ENCODE measurements at regions not wholly inside any gene's neighbourhood (a gene's known extent, or its start where the extent isn't known, plus 50 kb on each side); places are given as distances from the start of the nearest gene placed in this dataset.

DNA sequence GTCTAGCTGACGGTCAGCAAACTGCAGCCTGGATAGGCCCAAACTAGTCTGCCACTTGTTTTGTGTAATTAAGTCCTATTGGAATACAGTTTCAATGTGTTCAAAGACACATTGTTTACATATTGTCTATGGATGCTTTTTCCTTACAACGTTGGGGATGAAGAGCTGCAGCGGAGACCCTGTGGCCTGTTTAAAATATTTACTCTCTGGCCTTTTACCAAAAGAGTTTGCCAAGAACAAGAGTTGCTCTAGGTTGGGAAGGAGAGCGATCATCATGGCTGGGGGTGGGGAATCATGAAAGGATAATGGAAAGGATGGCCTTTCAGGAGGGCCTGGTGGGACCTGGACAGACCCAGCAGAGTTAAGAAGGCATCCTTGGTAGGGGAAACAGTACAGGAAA, 274.9 kb upstream of the ZFHX3 start:
- Histone ChIP-seq H3K4me3 (no peak overlapping the region), H3K36me3 (no peaks in the 10 kb centered on the region), H3K4me1 (no peaks in the 10 kb centered on the region), H3K27me3 (no peaks in the 10 kb centered on the region), H3K9me3 (no peaks in the 10 kb centered on the region), H3K27ac (no peak overlapping the region)
- TF ChIP-seq POLR2A (IDR thresholded peaks at IDR 0.05) (no peak), POLR2AphosphoS5 (IDR thresholded peaks at IDR 0.05) (no peak), EP300 (IDR thresholded peaks at IDR 0.05; ENCODE audit: low read depth) (no peak)
- TF ChIP-seq, protein P1, sequence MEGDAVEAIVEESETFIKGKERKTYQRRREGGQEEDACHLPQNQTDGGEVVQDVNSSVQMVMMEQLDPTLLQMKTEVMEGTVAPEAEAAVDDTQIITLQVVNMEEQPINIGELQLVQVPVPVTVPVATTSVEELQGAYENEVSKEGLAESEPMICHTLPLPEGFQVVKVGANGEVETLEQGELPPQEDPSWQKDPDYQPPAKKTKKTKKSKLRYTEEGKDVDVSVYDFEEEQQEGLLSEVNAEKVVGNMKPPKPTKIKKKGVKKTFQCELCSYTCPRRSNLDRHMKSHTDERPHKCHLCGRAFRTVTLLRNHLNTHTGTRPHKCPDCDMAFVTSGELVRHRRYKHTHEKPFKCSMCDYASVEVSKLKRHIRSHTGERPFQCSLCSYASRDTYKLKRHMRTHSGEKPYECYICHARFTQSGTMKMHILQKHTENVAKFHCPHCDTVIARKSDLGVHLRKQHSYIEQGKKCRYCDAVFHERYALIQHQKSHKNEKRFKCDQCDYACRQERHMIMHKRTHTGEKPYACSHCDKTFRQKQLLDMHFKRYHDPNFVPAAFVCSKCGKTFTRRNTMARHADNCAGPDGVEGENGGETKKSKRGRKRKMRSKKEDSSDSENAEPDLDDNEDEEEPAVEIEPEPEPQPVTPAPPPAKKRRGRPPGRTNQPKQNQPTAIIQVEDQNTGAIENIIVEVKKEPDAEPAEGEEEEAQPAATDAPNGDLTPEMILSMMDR (IDR thresholded peaks at IDR 0.05), result no peak
- 41 to 69% methylated on average over 4 of the region's 4 CpGs for WGBS, 2 donors (ENCODE audit: low coverage in 1 of 2)
- in situ Hi-C loops (cut with MboI; ENCODE audit: low pct_ligation_motif_present in 1 of 4, low pct_unique_long_range_greater_than_20kb in 1 of 4, low sequenced_read_pairs in 3 of 4), result no loop called here
- DNase-seq, result no peak
- intact Hi-C loops (cut with DNase I; ENCODE audit: low total_unique reads), result no loop called here

DNA sequence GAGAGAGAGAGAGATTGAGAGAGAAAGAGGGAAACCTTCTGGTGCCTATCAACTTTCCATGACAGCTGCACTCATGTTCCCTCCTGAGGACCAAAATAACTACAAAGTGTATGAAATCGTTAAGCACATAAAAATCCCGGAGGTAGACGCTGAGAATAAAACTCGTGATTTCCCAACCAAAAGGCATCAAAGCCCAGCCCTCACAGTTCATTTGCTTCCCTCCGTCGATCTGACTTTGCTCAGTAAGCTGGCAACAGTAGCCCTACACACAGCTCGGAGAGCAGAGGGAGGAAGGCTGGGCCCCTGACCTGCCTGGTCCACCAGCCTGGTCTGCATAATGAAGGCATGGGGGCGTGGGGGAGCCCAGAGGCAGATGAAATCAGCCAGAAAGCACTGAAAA, 273.9 kb upstream of the ZFHX3 start:
- in situ Hi-C loops (cut with MboI; ENCODE audit: low pct_ligation_motif_present in 1 of 4, low pct_unique_long_range_greater_than_20kb in 1 of 4, low sequenced_read_pairs in 3 of 4), result no loop called here
- H3K9me3 ChIP-seq, result no peaks in the 10 kb centered on the region
- 66 to 86% methylated on average over 8 of the region's 8 CpGs for WGBS, 2 donors (ENCODE audit: low coverage in 1 of 2)
- H3K27me3 ChIP-seq, result no peaks in the 10 kb centered on the region
- no peaks in the 10 kb centered on the region for H3K36me3 ChIP-seq
- no peak overlapping the region for H3K27ac ChIP-seq
- intact Hi-C loops (cut with DNase I; ENCODE audit: low total_unique reads), result no loop called here
- no peak overlapping the region for H3K4me3 ChIP-seq
- no peaks in the 10 kb centered on the region for H3K4me1 ChIP-seq
- no peak for TF ChIP-seq POLR2A (IDR thresholded peaks at IDR 0.05)
- TF ChIP-seq POLR2AphosphoS5 (IDR thresholded peaks at IDR 0.05), result no peak
- no peak for TF ChIP-seq EP300 (IDR thresholded peaks at IDR 0.05; ENCODE audit: low read depth)
- TF ChIP-seq, protein P1 (IDR thresholded peaks at IDR 0.05), result no peak
- no peak for DNase-seq

GRCh38 chr16:73319737-73320136, 271.8 kb upstream of the ZFHX3 start:
- H3K27me3 ChIP-seq, result no peaks in the 10 kb centered on the region
- intact Hi-C loops (cut with DNase I; ENCODE audit: low total_unique reads) (no loop called here), in situ Hi-C loops (cut with MboI; ENCODE audit: low pct_ligation_motif_present in 1 of 4, low pct_unique_long_range_greater_than_20kb in 1 of 4, low sequenced_read_pairs in 3 of 4) (no loop called here)
- H3K4me1 ChIP-seq, result no peaks in the 10 kb centered on the region
- H3K36me3 ChIP-seq, result no peaks in the 10 kb centered on the region
- H3K4me3 ChIP-seq, result no peak overlapping the region
- H3K27ac ChIP-seq, result no peak overlapping the region
- no peaks in the 10 kb centered on the region for H3K9me3 ChIP-seq
- no peak for DNase-seq
- no peak for TF ChIP-seq EP300 (IDR thresholded peaks at IDR 0.05; ENCODE audit: low read depth)
- TF ChIP-seq POLR2A (IDR thresholded peaks at IDR 0.05), result no peak
- TF ChIP-seq, protein P1 (IDR thresholded peaks at IDR 0.05), result no peak
- TF ChIP-seq POLR2AphosphoS5 (IDR thresholded peaks at IDR 0.05), result no peak
- 84 to 90% methylated on average over 6 to 8 of the region's 8 CpGs for WGBS, 2 donors (ENCODE audit: low coverage in 1 of 2)

DNA sequence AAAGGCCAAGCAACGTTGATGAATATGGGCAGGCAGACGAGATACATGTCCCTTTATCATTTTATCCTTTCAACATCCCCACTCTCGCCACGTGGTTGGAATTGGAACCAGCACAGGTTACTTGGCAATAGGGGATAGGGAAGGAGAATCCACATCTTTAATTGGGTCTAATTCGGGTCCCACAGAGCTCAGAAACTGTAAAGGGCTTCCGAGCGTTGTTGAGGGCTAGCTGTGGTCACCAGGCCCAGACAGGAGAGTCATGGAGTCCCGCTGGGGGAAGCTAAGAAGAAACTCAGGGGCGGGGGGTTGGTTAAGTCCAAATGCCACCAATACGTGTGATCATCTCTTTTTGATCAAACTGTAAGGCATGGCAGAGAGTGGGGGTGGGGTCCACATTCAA, 271.3 kb upstream of the ZFHX3 start:
- in situ Hi-C loops (cut with MboI; ENCODE audit: low pct_ligation_motif_present in 1 of 4, low pct_unique_long_range_greater_than_20kb in 1 of 4, low sequenced_read_pairs in 3 of 4), result no loop called here
- no peaks in the 10 kb centered on the region for H3K4me1 ChIP-seq
- no peaks in the 10 kb centered on the region for H3K9me3 ChIP-seq
- no peak for DNase-seq
- WGBS, 2 donors (ENCODE audit: low coverage in 1 of 2), result 79 to 84% methylated on average over 10 of the region's 10 CpGs
- no peak overlapping the region for H3K4me3 ChIP-seq
- no peak overlapping the region for H3K27ac ChIP-seq
- H3K27me3 ChIP-seq, result no peaks in the 10 kb centered on the region
- no peaks in the 10 kb centered on the region for H3K36me3 ChIP-seq
- no peak for TF ChIP-seq EP300 (IDR thresholded peaks at IDR 0.05; ENCODE audit: low read depth)
- TF ChIP-seq, protein P1 (IDR thresholded peaks at IDR 0.05), result no peak
- no peak for TF ChIP-seq POLR2A (IDR thresholded peaks at IDR 0.05)
- TF ChIP-seq POLR2AphosphoS5 (IDR thresholded peaks at IDR 0.05), result no peak
- intact Hi-C loops (cut with DNase I; ENCODE audit: low total_unique reads), result no loop called here
